ENCODE measurements at regions not wholly inside any gene's neighbourhood (a gene's known extent, or its start where the extent isn't known, plus 50 kb on each side); places are given as distances from the start of the nearest gene placed in this dataset.

DNA sequence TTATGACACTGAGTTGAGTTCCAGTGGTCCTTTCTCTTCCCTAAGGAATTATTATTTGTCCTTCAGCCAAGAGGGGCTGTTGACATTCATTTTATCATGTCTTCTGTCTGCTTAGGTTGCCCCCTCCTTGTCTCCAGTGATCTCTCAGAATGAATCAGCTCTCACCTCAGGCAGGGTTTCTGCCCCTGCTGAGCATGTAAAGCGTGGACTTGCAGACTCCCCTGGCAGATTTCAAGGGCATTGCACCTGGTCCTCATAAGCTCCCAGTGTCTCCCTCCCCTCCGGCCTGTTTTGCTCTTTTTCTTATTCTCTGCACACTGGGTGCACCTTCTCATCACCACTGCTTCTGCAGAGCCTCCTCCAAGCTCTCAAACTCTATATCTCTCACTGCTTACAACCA is 188.4 kb downstream of the KCNS3 start:
- CTCF ChIA-PET, result no interaction called here
- no TSS peak for BruUV-seq (replicated peaks)

DNA sequence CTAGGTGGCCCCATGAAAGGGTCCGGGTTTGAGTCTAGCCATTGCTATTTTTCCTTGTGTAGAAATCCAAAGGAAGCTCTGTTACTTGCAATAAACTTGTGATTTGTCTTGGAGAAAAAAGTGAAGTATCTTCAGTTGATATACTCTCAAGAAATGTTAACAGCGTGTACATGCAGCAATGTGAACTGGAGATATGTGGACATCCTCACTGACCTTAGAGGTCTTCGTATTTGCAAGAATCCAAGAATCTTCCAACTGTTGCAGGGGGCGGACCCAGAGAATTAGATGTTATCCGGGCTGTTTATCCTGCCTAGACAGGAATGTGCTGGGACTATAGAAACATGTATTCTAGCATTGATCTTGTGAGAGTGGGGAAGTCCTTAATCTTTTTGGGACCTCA is 187.6 kb downstream of the KCNS3 start:
- H3K9me3 ChIP-seq (ENCODE audit: insufficient read depth, low read depth), result no peaks in the 10 kb centered on the region
- no peaks in the 10 kb centered on the region for H4K20me1 ChIP-seq (ENCODE audit: insufficient read depth)
- H3K4me3 ChIP-seq, result no peak overlapping the region
- no peak overlapping the region for H3K4me2 ChIP-seq
- 0 out of 2 replicates have a peak, but pooled peaks cover 1% of the 10 kb centered on the region for H3K9me2 ChIP-seq (ENCODE audit: insufficient read depth)
- TF ChIP-seq EZH2 (IDR thresholded peaks at IDR 0.05; ENCODE audit: low read depth), result no peak
- TF ChIP-seq, protein P1, sequence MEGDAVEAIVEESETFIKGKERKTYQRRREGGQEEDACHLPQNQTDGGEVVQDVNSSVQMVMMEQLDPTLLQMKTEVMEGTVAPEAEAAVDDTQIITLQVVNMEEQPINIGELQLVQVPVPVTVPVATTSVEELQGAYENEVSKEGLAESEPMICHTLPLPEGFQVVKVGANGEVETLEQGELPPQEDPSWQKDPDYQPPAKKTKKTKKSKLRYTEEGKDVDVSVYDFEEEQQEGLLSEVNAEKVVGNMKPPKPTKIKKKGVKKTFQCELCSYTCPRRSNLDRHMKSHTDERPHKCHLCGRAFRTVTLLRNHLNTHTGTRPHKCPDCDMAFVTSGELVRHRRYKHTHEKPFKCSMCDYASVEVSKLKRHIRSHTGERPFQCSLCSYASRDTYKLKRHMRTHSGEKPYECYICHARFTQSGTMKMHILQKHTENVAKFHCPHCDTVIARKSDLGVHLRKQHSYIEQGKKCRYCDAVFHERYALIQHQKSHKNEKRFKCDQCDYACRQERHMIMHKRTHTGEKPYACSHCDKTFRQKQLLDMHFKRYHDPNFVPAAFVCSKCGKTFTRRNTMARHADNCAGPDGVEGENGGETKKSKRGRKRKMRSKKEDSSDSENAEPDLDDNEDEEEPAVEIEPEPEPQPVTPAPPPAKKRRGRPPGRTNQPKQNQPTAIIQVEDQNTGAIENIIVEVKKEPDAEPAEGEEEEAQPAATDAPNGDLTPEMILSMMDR (conservative IDR thresholded peaks at IDR 0.05), result no peak
- no peaks in the 10 kb centered on the region for H3K27me3 ChIP-seq (ENCODE audit: insufficient read depth, low read depth)
- BruUV-seq (replicated peaks), result no TSS peak
- H3K36me3 ChIP-seq (ENCODE audit: low read depth), result no peaks in the 10 kb centered on the region
- no peaks in the 10 kb centered on the region for H3K79me2 ChIP-seq (ENCODE audit: low read depth)
- no peaks in the 10 kb centered on the region for H3F3A ChIP-seq (ENCODE audit: insufficient read depth, low read depth)
- no peak overlapping the region for H2AFZ ChIP-seq
- no peak for DNase-seq
- CTCF ChIA-PET, result no interaction called here
- intact Hi-C loops (cut with micrococcal nuclease; ENCODE audit: unreplicated experiment), result no loop called here
- no peaks in the 10 kb centered on the region for H3K4me1 ChIP-seq (replicated peaks; ENCODE audit: insufficient read depth)
- no peak overlapping the region for H3K27ac ChIP-seq
- POLR2A ChIA-PET (ENCODE audit: unreplicated experiment), result no interaction called here

More for the DNA sequence above, 188.4 kb downstream of the KCNS3 start:
- TF ChIP-seq, protein P1 (conservative IDR thresholded peaks at IDR 0.05), result no peak
- no peak overlapping the region for H3K4me3 ChIP-seq
- no peaks in the 10 kb centered on the region for H3K79me2 ChIP-seq (ENCODE audit: low read depth)
- H3K27me3 ChIP-seq (ENCODE audit: insufficient read depth, low read depth), result no peaks in the 10 kb centered on the region
- no peaks in the 10 kb centered on the region for H3K36me3 ChIP-seq (ENCODE audit: low read depth)
- intact Hi-C loops (cut with micrococcal nuclease; ENCODE audit: unreplicated experiment), result no loop called here
- H2AFZ ChIP-seq, result no peak overlapping the region
- no peak overlapping the region for H3K4me2 ChIP-seq
- no peak overlapping the region for H3K27ac ChIP-seq
- H3K4me1 ChIP-seq (replicated peaks; ENCODE audit: insufficient read depth), result no peaks in the 10 kb centered on the region
- no peaks in the 10 kb centered on the region for H3K9me3 ChIP-seq (ENCODE audit: insufficient read depth, low read depth)
- H3F3A ChIP-seq (ENCODE audit: insufficient read depth, low read depth), result no peaks in the 10 kb centered on the region
- DNase-seq, result no peak
- POLR2A ChIA-PET (ENCODE audit: unreplicated experiment), result no interaction called here
- H4K20me1 ChIP-seq (ENCODE audit: insufficient read depth), result no peaks in the 10 kb centered on the region
- peaks cover 5% of the 10 kb centered on the region; the same call in 1 of the 2 replicates for H3K9me2 ChIP-seq (ENCODE audit: insufficient read depth)

DNA sequence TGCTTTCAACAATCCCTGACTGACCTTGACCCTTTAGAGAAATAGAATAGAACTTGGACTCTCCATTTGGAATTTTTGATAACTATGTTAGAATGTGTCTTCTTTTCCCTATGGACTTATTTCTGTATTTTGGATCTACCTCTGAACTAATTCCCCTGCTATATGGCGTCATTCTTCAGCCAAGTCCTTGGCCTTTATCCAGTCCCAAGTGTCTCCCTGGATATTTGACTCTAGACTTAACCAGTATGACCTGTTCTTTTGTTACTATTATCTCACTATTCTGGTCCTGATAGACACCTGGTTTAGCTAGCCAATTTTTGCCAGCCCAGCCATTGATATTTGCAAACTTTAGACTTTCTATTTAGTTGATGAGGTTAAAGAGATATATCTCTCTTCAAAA is 186.8 kb downstream of the KCNS3 start:
- Histone ChIP-seq H3K4me1 (replicated peaks; ENCODE audit: insufficient read depth) (no peaks in the 10 kb centered on the region), H2AFZ (no peak overlapping the region), H3K9me3 (ENCODE audit: insufficient read depth, low read depth) (no peaks in the 10 kb centered on the region), H3K4me2 (no peak overlapping the region), H3K79me2 (ENCODE audit: low read depth) (no peaks in the 10 kb centered on the region), H3K4me3 (no peak overlapping the region), H3K27me3 (ENCODE audit: insufficient read depth, low read depth) (no peaks in the 10 kb centered on the region), H3K27ac (no peak overlapping the region), H3F3A (ENCODE audit: insufficient read depth, low read depth) (no peaks in the 10 kb centered on the region), H3K9me2 (ENCODE audit: insufficient read depth) (no peaks in the 10 kb centered on the region), H3K36me3 (ENCODE audit: low read depth) (no peaks in the 10 kb centered on the region), H4K20me1 (ENCODE audit: insufficient read depth) (no peaks in the 10 kb centered on the region)
- intact Hi-C loops (cut with micrococcal nuclease; ENCODE audit: unreplicated experiment), result no loop called here
- POLR2A ChIA-PET (ENCODE audit: unreplicated experiment), result no interaction called here
- CTCF ChIA-PET, result no interaction called here
- no peak for DNase-seq
- no peak for TF ChIP-seq EZH2 (IDR thresholded peaks at IDR 0.05; ENCODE audit: low read depth)
- TF ChIP-seq, protein P1 (conservative IDR thresholded peaks at IDR 0.05), result no peak
- no TSS peak for BruUV-seq (replicated peaks)

Data from PC-9 (cell line).